ENCODE measurements at regions not wholly inside any gene's neighbourhood (a gene's known extent, or its start where the extent isn't known, plus 50 kb on each side); places are given as distances from the start of the nearest gene placed in this dataset.

DNA sequence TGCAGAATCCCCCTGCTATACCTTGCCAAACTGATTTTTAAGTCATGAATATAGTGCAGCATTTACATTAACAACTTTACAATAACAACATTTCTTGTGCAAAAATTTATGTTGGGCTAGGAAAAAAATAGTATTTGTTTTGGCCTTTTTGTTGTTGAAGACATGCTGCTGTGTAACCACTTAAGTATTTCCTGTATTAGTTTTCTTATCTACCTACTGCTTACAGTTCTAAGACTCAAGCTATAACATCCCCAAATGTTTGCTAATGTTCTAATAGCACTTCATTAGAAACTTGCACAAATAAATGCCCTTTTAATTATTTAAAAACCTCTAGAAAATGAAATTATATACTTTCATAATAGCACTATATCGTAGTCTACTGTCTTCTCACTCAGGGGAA lies 154.3 kb upstream of the DOCK10 start:
- Histone ChIP-seq H3K36me3 (ENCODE audit: control insufficient read depth, insufficient read depth, low read length) (no peaks in the 10 kb centered on the region), H4K20me1 (replicated peaks; ENCODE audit: control insufficient read depth, insufficient read depth, low read length) (no peaks in the 10 kb centered on the region), H3K27ac (ENCODE audit: extremely low read depth, low read depth, low read length) (no peak overlapping the region), H2AFZ (ENCODE audit: low read depth, low read length) (no peak overlapping the region), H3K9me3 (replicated peaks; ENCODE audit: control insufficient read depth, insufficient read depth, low read depth, low read length) (no peaks in the 10 kb centered on the region; the same call in 1 of the 2 replicates), H3K27me3 (ENCODE audit: control insufficient read depth in 2 of 2, insufficient read depth in 2 of 2, low read length in 2 of 2) (no peaks in the 10 kb centered on the region), H3K4me1 (replicated peaks in 1 of 2; ENCODE audit: control insufficient read depth in 2 of 2, insufficient read depth in 2 of 2, low read length in 2 of 2) (no peaks in the 10 kb centered on the region), H3K9ac (ENCODE audit: insufficient read depth in 1 of 2, low read depth in 2 of 2, low read length in 2 of 2) (no peak overlapping the region), H3K79me2 (ENCODE audit: control insufficient read depth, insufficient read depth, low read length) (no peaks in the 10 kb centered on the region), H3K4me3 (no peak overlapping the region), H3K4me2 (ENCODE audit: insufficient read depth, low read length) (no peak overlapping the region), H3K9me1 (ENCODE audit: control insufficient read depth, insufficient read depth, low read length) (no peaks in the 10 kb centered on the region)
- ATAC-seq (no peak), DNase-seq (ENCODE audit: extremely low read depth in 1 of 4, low spot score in 3 of 4) (no peak), FAIRE-seq (no peak)
- in situ Hi-C loops (cut with MboI): no loop called here
- CTCF ChIA-PET (ENCODE audit: low intra/inter-chr PET ratio): no interaction called here
- BruUV-seq (replicated peaks): no TSS peak
- POLR2A ChIA-PET: no interaction called here
- intact Hi-C loops (cut with micrococcal nuclease): no loop called here
- 0% methylated on average over 1 of the region's 1 CpG for WGBS (ENCODE audit: insufficient coverage, low coverage, missing lambda C conversion rate)
- TF ChIP-seq HNRNPL (IDR thresholded peaks at IDR 0.05; ENCODE audit: low read depth, low read length) (no peak), RFX7 (CRISPR knock-in tag; IDR thresholded peaks at IDR 0.05) (no peak), ELF2 (CRISPR knock-in tag; IDR thresholded peaks at IDR 0.05) (no peak), ETV1 (tag; conservative IDR thresholded peaks at IDR 0.05; ENCODE audit: low read depth) (no peak), CREBBP (IDR thresholded peaks at IDR 0.05; ENCODE audit: low read depth, low read length) (no peak), KAT8 (IDR thresholded peaks at IDR 0.05; ENCODE audit: low read depth) (no peak), DNMT1 (IDR thresholded peaks at IDR 0.05) (no peak), RBBP5 (IDR thresholded peaks at IDR 0.05; ENCODE audit: borderline replicate concordance, insufficient read depth, low read length, poor library complexity, severe bottlenecking) (no peak), ZNF165 (CRISPR knock-in tag; IDR thresholded peaks at IDR 0.05; ENCODE audit: borderline replicate concordance) (no peak), SMARCA4 (IDR thresholded peaks at IDR 0.05) (no peak), L3MBTL2 (IDR thresholded peaks at IDR 0.05) (no peak), FOXK1 (CRISPR knock-in tag; IDR thresholded peaks at IDR 0.05; ENCODE audit: borderline replicate concordance) (no peak), DMBX1 (CRISPR knock-in tag; IDR thresholded peaks at IDR 0.05; ENCODE audit: borderline replicate concordance) (no peak), MTF1 (CRISPR knock-in tag; IDR thresholded peaks at IDR 0.05; ENCODE audit: borderline replicate concordance) (no peak)
- TF ChIP-seq, protein P1, sequence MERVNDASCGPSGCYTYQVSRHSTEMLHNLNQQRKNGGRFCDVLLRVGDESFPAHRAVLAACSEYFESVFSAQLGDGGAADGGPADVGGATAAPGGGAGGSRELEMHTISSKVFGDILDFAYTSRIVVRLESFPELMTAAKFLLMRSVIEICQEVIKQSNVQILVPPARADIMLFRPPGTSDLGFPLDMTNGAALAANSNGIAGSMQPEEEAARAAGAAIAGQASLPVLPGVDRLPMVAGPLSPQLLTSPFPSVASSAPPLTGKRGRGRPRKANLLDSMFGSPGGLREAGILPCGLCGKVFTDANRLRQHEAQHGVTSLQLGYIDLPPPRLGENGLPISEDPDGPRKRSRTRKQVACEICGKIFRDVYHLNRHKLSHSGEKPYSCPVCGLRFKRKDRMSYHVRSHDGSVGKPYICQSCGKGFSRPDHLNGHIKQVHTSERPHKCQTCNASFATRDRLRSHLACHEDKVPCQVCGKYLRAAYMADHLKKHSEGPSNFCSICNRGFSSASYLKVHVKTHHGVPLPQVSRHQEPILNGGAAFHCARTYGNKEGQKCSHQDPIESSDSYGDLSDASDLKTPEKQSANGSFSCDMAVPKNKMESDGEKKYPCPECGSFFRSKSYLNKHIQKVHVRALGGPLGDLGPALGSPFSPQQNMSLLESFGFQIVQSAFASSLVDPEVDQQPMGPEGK (CRISPR knock-in tag; IDR thresholded peaks at IDR 0.05; ENCODE audit: borderline replicate concordance): no peak
- TF ChIP-seq, protein P2, sequence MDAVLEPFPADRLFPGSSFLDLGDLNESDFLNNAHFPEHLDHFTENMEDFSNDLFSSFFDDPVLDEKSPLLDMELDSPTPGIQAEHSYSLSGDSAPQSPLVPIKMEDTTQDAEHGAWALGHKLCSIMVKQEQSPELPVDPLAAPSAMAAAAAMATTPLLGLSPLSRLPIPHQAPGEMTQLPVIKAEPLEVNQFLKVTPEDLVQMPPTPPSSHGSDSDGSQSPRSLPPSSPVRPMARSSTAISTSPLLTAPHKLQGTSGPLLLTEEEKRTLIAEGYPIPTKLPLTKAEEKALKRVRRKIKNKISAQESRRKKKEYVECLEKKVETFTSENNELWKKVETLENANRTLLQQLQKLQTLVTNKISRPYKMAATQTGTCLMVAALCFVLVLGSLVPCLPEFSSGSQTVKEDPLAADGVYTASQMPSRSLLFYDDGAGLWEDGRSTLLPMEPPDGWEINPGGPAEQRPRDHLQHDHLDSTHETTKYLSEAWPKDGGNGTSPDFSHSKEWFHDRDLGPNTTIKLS (IDR thresholded peaks at IDR 0.05; ENCODE audit: borderline replicate concordance, low read depth): no peak
- TF ChIP-seq, protein P3, sequence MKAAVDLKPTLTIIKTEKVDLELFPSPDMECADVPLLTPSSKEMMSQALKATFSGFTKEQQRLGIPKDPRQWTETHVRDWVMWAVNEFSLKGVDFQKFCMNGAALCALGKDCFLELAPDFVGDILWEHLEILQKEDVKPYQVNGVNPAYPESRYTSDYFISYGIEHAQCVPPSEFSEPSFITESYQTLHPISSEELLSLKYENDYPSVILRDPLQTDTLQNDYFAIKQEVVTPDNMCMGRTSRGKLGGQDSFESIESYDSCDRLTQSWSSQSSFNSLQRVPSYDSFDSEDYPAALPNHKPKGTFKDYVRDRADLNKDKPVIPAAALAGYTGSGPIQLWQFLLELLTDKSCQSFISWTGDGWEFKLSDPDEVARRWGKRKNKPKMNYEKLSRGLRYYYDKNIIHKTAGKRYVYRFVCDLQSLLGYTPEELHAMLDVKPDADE (conservative IDR thresholded peaks at IDR 0.05; ENCODE audit: control insufficient read depth, low read depth, low read length): no peak
